ENCODE measurements at regions not wholly inside any gene's neighbourhood (a gene's known extent, or its start where the extent isn't known, plus 50 kb on each side); places are given as distances from the start of the nearest gene placed in this dataset.

GRCh38 chr10:44731283-44731682 is 179.9 kb upstream of the TMEM72 start:
- H3K36me3 Mint-ChIP-seq (ENCODE audit: insufficient read depth, unreplicated experiment): no peaks in the 10 kb centered on the region
- intact Hi-C loops (cut with micrococcal nuclease): no loop called here
- no peak for TF ChIP-seq CTCF (IDR thresholded peaks at IDR 0.05; ENCODE audit: unreplicated experiment)
- no peaks in the 10 kb centered on the region for H3K4me1 Mint-ChIP-seq (ENCODE audit: insufficient read depth, unreplicated experiment)
- ChIA-PET POLR2A (no interaction called here), CTCF (no interaction called here)
- H3K27ac Mint-ChIP-seq (ENCODE audit: low read depth, unreplicated experiment): no peak overlapping the region
- no TSS peak for BruUV-seq (replicated peaks)
- no peak overlapping the region for H3K4me3 Mint-ChIP-seq (ENCODE audit: unreplicated experiment)
- no peaks in the 10 kb centered on the region for H3K27me3 Mint-ChIP-seq (ENCODE audit: insufficient read depth, unreplicated experiment)
- H3K9me3 Mint-ChIP-seq (ENCODE audit: unreplicated experiment): peaks cover 13% of the 10 kb centered on the region
- no peak for DNase-seq (ENCODE audit: unreplicated experiment)

GRCh38 chr10:44733501-44734488 is 177.3 kb upstream of the TMEM72 start:
- H3K27ac Mint-ChIP-seq (ENCODE audit: low read depth, unreplicated experiment): no peak overlapping the region
- intact Hi-C loops (cut with micrococcal nuclease): no loop called here
- no peaks in the 10 kb centered on the region for H3K27me3 Mint-ChIP-seq (ENCODE audit: insufficient read depth, unreplicated experiment)
- no peak for DNase-seq (ENCODE audit: unreplicated experiment)
- CTCF ChIA-PET: no interaction called here
- H3K4me3 Mint-ChIP-seq (ENCODE audit: unreplicated experiment): no peak overlapping the region
- H3K36me3 Mint-ChIP-seq (ENCODE audit: insufficient read depth, unreplicated experiment): no peaks in the 10 kb centered on the region
- H3K9me3 Mint-ChIP-seq (ENCODE audit: unreplicated experiment): peaks cover 8% of the 10 kb centered on the region
- BruUV-seq (replicated peaks): no TSS peak
- POLR2A ChIA-PET: no interaction called here
- peak; percentile 6 for TF ChIP-seq CTCF (IDR thresholded peaks at IDR 0.05; ENCODE audit: unreplicated experiment)
- no peaks in the 10 kb centered on the region for H3K4me1 Mint-ChIP-seq (ENCODE audit: insufficient read depth, unreplicated experiment)

- BruUV-seq (replicated peaks): no TSS peak
- no peaks in the 10 kb centered on the region for H3K36me3 Mint-ChIP-seq (ENCODE audit: insufficient read depth, unreplicated experiment)
Observed at GRCh38 chr10:44742248-44742647, 168.9 kb upstream of the TMEM72 start.

GRCh38 chr10:44743535-44743934 is 167.6 kb upstream of the TMEM72 start:
- Mint-ChIP-seq H3K27ac (ENCODE audit: low read depth, unreplicated experiment) (no peak overlapping the region), H3K4me3 (ENCODE audit: unreplicated experiment) (no peak overlapping the region), H3K9me3 (ENCODE audit: unreplicated experiment) (no peaks in the 10 kb centered on the region), H3K4me1 (ENCODE audit: insufficient read depth, unreplicated experiment) (no peaks in the 10 kb centered on the region), H3K36me3 (ENCODE audit: insufficient read depth, unreplicated experiment) (no peaks in the 10 kb centered on the region), H3K27me3 (ENCODE audit: insufficient read depth, unreplicated experiment) (no peaks in the 10 kb centered on the region)
- TF ChIP-seq CTCF (IDR thresholded peaks at IDR 0.05; ENCODE audit: unreplicated experiment): no peak
- intact Hi-C loops (cut with micrococcal nuclease): no loop called here
- no peak for DNase-seq (ENCODE audit: unreplicated experiment)
- CTCF ChIA-PET: no interaction called here
- POLR2A ChIA-PET: no interaction called here
- no TSS peak for BruUV-seq (replicated peaks)

More at GRCh38 chr10:44742248-44742647, 168.9 kb upstream of the TMEM72 start:
- no peak for DNase-seq (ENCODE audit: unreplicated experiment)
- H3K4me3 Mint-ChIP-seq (ENCODE audit: unreplicated experiment): no peak overlapping the region
- no peaks in the 10 kb centered on the region for H3K4me1 Mint-ChIP-seq (ENCODE audit: insufficient read depth, unreplicated experiment)
- intact Hi-C loops (cut with micrococcal nuclease): no loop called here
- no peak overlapping the region for H3K27ac Mint-ChIP-seq (ENCODE audit: low read depth, unreplicated experiment)
- ChIA-PET CTCF (no interaction called here), POLR2A (no interaction called here)
- no peaks in the 10 kb centered on the region for H3K27me3 Mint-ChIP-seq (ENCODE audit: insufficient read depth, unreplicated experiment)
- no peaks in the 10 kb centered on the region for H3K9me3 Mint-ChIP-seq (ENCODE audit: unreplicated experiment)
- TF ChIP-seq CTCF (IDR thresholded peaks at IDR 0.05; ENCODE audit: unreplicated experiment): no peak

Measured in MCF 10A (cell line).